H54 (cell line): ENCODE measurements at regions not wholly inside any gene's neighbourhood (a gene's known extent, or its start where the extent isn't known, plus 50 kb on each side); places are given as distances from the start of the nearest gene placed in this dataset.
A peak's percentile ranks its signal among the peaks of the same experiment; 100 is the strongest.

ENCODE experiments used
- DNase-seq: peaks from one replicate; pipeline ENCODE4 v3.0.0; 2011; ENCODE audit warnings: low spot score, mixed read lengths; ENCODE audit not compliant: insufficient read length
- FAIRE-seq: peaks from 3 replicates; lab custom pipeline; 2011; peaks lifted over from hg19 to GRCh38; lab: Jason Lieb, UNC
- POLR2A ChIP-seq: IDR thresholded peaks from 2 replicates; pipeline ENCODE4 v1.6.1; 2011; ENCODE audit warnings: low read depth, mild to moderate bottlenecking, low read length

GRCh38 chr1:96372881-96373280 is 348.7 kb upstream of the PTBP2 start:
- no peak for DNase-seq
- TF ChIP-seq POLR2A = no peak
- FAIRE-seq = no peak

DNA sequence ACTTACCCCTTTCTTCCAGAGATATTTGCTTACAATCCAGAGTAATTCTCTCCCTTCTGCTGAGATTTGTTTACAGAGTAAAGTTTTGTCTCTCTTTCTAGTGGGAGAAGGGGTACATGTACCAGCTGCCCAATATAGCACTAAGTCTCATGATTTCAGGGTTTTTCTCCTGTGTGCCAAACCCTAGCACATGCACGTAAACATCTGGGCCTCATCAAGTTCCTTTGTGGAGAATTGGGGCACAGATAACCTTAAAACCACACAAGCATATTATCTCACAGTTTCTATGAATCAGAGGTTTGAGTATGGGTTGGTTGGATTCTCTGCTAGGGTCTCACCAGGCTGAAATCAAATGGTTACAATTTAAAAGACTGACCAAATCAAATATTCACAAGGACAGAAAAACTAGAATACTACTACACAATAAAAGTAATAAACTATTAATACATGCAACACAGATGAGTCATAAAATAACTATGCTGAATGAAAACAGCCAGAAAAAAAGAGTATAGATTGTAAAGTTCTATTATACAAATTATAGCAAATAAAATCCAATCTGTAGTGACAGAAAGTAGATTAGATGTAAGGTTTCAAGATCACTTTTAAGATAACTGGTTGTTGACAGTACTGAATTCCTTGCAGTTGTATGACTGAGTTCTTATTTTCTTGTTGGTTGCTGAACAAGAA is 347.4 kb upstream of the PTBP2 start:
- no peak for TF ChIP-seq POLR2A
- DNase-seq = no peak
- peak; percentile 87 for FAIRE-seq

- no peak for FAIRE-seq
- TF ChIP-seq POLR2A = no peak
- no peak for DNase-seq
Observed at GRCh38 chr1:96376846-96377245, 344.7 kb upstream of the PTBP2 start.

DNA sequence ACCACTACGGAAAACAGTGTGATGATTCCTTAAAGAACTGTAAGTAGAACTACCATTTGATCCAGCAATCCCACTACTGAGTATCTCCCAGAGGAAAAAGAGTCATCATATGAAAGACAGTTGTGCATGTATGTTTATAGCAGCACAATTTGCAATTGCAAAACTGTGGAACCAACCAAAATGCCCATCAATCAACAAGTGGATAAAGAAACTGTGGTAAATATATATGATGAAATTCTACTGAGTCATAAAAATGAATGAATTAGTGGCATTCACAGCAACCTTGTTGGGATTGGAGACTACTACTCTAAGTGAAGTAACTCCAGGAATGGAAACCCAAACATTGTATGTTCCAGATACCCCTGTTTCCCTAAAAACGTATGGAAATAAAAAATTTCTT is 337.0 kb upstream of the PTBP2 start:
- DNase-seq (no peak), FAIRE-seq (no peak)
- no peak for TF ChIP-seq POLR2A

DNA sequence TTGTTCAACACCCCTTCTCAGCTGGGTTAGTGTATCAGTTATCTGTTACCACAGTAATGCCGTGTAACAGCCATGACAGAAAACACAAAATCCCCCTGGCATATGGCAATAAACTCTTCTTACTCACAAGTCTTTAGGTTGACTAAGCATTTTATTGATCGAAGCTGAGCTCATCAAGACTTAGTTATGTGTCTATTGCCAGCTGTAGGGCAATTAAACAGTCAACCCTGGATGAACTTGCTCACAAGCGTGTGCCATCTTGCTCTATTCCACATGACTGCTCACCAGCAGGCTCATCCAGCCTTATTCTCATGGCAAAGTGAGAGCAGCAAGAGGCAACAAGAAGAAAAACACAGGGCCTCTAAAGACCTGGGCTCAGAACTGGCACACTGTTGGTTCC is 333.8 kb upstream of the PTBP2 start:
- FAIRE-seq (no peak), DNase-seq (no peak)
- TF ChIP-seq POLR2A = no peak

DNA sequence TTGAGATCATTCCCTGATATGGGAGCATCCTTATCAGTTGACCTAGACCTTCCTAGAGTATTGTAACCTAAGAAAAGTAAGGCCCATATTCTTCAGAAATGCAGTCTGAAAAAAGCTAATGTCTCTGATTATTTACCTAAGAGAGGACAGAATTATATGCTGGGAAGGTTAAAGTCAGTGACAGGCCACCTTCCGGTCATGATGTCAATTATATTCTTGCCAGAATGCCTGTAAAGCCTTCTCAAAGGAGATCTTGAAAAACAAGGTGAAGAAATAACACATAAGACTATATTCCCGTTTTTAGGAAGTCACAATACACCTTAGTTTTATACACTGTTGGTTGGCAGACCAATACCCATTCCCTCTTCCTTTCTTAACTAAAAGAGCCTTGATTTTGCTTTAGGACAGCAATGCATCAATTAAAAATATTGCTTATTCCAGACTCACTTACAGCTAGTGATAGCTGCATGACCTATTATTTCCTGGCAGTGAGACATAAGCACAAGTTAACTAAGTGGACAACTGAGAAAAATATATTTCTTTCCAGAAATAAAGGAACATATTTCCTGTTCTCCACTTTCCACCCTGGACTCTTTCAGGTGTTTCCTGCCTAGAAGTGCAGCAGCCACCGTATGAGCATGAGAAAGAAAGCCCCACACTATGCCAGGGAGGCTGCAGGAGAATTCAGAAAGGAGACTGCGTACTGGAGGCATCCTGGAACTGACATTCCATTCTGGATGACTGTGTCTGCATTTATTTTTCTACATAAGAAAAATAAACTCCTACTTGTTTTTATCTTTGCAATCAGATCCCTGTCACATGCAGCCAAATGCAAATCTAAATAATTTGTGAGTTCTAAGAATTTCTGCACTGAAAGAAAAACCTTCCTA is 332.9 kb upstream of the PTBP2 start:
- peak; percentile 68 for FAIRE-seq
- no peak for TF ChIP-seq POLR2A
- DNase-seq = peak; percentile 19

DNA sequence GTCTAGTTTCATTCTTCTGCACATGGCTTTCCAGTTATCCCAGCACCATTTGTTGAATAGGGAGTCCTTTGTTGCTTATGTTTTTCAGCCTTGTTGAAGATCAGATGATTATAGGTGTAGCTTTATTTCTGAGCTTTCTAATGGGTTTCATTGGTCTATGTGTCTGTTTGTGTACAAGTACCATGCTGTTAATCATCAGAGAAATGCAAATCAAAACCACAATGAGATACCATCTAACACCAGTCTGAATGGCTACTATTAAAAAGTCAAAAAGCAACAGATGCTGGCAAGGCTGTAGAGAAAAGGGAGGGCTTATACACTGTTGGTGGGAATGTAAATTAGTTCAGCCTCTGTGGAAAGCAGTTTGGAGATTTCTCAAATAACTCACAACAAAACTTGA is 321.5 kb upstream of the PTBP2 start:
- FAIRE-seq (no peak), DNase-seq (no peak)
- no peak for TF ChIP-seq POLR2A

- TF ChIP-seq POLR2A = no peak
- DNase-seq (no peak), FAIRE-seq (no peak)
Observed at GRCh38 chr1:96409087-96409486, 312.5 kb upstream of the PTBP2 start.

- TF ChIP-seq POLR2A = no peak
- FAIRE-seq = no peak
- DNase-seq = no peak
Observed at GRCh38 chr1:96409689-96410088, 311.9 kb upstream of the PTBP2 start.

DNA sequence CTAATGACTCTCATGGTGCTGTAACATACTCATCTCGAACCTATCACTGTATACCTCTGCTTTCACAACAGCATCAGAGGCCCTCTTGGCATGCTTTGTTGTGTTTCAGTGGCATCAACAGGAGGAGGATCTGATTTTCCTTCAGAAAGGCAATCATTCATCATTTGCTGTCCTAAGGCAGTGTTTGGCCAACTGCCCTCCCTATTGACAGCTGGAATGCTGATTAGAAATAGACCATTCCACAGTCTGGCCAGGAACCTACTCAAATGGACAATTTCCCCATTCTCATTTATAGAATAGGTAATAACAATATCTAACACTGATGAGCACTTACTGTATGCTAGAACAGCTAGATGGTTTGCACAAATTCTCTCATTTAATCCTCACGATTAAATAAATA is 310.6 kb upstream of the PTBP2 start:
- TF ChIP-seq POLR2A = no peak
- DNase-seq (no peak), FAIRE-seq (no peak)

- no peak for TF ChIP-seq POLR2A
- DNase-seq (no peak), FAIRE-seq (no peak)
Observed at GRCh38 chr1:96414598-96414997, 307.0 kb upstream of the PTBP2 start.

GRCh38 chr1:96416111-96416595 is 305.4 kb upstream of the PTBP2 start:
- FAIRE-seq (peak; percentile 100), DNase-seq (peak; percentile 26)
- no peak for TF ChIP-seq POLR2A

DNA sequence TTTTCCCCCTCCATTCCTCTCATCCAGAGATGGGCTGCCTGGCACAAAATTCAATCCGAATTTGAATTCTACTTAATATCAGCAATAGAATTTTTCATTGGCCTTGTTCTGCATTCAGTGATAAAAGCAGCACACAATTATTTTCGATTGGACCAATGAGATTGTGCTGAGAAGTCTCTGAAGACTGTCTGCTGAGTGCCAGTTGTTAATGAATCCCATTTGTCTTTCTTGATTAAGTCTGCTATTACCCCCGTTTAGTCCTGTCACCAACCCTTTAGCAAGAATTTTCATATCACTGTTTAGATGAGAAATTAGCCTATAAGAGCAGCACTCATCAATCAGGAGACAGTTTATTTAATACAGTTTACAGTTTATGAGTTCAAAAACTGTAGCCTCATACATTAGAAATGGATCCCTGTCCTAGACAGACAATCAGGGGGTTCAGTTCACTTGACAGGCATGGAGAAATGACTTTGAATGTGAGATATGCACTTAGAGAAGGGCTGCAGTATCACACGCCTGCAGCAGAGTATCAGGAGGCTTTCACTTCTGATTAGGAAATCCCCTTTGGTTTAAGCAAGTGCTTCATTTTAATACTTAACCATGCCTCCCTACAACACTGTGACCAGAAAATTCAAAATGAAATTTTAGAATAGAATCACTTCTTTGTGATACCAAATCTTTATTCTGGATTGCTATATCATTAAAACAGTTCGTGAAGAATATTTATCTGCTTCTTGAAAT is 304.7 kb upstream of the PTBP2 start:
- DNase-seq = no peak
- FAIRE-seq = peak; percentile 27
- TF ChIP-seq POLR2A = no peak

DNA sequence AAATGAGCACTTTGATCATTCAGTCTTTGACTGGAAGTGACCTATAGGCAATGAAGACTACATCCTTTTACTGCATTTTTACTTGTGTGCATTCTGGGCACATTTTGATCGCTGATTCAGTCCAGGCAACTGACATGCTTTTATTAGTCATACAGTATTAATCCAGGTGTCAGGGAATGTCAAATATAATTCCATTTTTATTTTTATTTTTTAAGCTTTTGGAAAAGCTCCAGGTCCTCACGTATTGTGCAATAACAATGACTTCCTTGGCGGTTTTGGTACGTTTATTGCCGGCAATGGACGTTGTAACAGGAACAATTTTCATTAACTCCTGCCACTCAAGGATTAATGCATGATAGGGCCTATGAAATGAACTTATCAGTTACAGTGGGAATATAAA is 302.6 kb upstream of the PTBP2 start:
- TF ChIP-seq POLR2A = no peak
- FAIRE-seq (no peak), DNase-seq (no peak)
